ENCODE measurements at regions not wholly inside any gene's neighbourhood (a gene's known extent, or its start where the extent isn't known, plus 50 kb on each side); places are given as distances from the start of the nearest gene placed in this dataset.
"Not testable (repeated sequence)": the region's sequence is repeated elsewhere in the genome, so short reads cannot be mapped to it uniquely, and the experiment has no call there.

DNA sequence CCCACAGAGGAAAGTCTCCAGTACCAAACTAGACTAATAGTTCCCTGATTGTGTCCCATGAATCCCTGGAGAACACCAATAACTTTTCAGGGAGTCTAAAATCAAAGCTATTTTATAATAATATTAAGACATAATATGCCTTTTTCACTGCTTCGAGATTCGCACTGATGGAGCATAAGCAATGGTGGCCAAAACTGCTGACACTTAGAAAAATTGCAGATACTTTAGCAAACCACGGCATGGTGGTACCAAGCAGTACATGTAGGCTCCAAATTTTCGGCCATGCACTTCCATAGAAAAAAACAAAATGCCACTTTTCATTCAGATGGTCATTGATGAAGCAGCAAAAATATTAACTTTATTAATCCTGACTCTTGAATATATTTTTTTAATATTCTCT is 100.3 kb upstream of the PCSK1 start:
- Histone ChIP-seq H3K27me3 (replicated peaks; ENCODE audit: control insufficient read depth, insufficient read depth, low read length) (no peaks in the 10 kb centered on the region), H3K36me3 (ENCODE audit: control insufficient read depth, insufficient read depth, low read length) (no peaks in the 10 kb centered on the region), H3K4me3 (replicated peaks; ENCODE audit: low read depth, low read length) (no peak overlapping the region)
- TF ChIP-seq, protein P1, sequence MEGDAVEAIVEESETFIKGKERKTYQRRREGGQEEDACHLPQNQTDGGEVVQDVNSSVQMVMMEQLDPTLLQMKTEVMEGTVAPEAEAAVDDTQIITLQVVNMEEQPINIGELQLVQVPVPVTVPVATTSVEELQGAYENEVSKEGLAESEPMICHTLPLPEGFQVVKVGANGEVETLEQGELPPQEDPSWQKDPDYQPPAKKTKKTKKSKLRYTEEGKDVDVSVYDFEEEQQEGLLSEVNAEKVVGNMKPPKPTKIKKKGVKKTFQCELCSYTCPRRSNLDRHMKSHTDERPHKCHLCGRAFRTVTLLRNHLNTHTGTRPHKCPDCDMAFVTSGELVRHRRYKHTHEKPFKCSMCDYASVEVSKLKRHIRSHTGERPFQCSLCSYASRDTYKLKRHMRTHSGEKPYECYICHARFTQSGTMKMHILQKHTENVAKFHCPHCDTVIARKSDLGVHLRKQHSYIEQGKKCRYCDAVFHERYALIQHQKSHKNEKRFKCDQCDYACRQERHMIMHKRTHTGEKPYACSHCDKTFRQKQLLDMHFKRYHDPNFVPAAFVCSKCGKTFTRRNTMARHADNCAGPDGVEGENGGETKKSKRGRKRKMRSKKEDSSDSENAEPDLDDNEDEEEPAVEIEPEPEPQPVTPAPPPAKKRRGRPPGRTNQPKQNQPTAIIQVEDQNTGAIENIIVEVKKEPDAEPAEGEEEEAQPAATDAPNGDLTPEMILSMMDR (IDR thresholded peaks at IDR 0.05; ENCODE audit: insufficient read depth, low read length, poor library complexity, severe bottlenecking): no peak
- DNase-seq (ENCODE audit: extremely low read depth, insufficient read length): no peak

DNA sequence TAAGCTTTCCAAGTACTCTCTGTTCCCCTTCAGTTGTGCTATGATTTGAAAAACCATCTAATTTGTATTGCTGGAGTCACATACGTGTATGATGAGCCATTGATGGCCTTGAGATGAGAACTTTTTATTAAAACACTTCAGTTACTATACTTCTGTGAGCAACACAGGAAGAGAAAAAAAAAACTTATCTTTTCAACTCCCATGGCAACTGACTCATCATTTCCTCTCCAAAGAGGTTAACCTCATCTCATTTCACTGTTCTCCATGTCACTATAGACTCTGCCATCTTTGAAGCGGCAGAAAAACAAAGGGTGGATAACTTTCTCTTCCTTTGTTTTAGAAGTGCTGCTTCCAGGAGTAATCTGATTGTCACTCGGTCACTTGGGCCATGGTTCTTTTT is 104.3 kb upstream of the PCSK1 start:
- no peak for DNase-seq (ENCODE audit: extremely low read depth, insufficient read length)
- no peaks in the 10 kb centered on the region for H3K27me3 ChIP-seq (replicated peaks; ENCODE audit: control insufficient read depth, insufficient read depth, low read length)
- no peaks in the 10 kb centered on the region for H3K36me3 ChIP-seq (ENCODE audit: control insufficient read depth, insufficient read depth, low read length)
- no peak overlapping the region for H3K4me3 ChIP-seq (replicated peaks; ENCODE audit: low read depth, low read length)
- TF ChIP-seq, protein P1 (IDR thresholded peaks at IDR 0.05; ENCODE audit: insufficient read depth, low read length, poor library complexity, severe bottlenecking): no peak

DNA sequence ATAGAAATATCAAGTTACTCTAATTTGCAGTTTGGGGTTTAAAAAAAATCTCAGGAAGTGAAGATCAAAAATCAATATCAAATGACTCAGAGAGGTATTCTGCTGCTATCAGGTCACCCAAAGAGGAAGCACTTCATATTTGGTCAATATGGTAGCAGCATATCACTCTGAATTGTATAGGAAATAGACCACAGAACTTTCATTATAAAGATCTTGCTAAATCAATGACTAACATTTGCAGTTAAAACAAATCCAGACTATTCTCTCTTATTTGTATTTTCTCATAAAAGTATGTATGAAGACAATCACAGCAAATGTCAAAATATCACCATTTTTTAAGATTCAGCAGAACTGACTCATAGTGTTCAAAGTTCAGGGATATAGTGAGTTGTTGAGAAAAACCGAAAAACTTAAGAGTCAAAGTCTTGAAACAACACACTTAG is 105.8 kb upstream of the PCSK1 start:
- Histone ChIP-seq H3K36me3 (ENCODE audit: control insufficient read depth, insufficient read depth, low read length) (no peaks in the 10 kb centered on the region), H3K27me3 (replicated peaks; ENCODE audit: control insufficient read depth, insufficient read depth, low read length) (no peaks in the 10 kb centered on the region), H3K4me3 (replicated peaks; ENCODE audit: low read depth, low read length) (no peak overlapping the region)
- DNase-seq (ENCODE audit: extremely low read depth, insufficient read length): no peak
- TF ChIP-seq, protein P1 (IDR thresholded peaks at IDR 0.05; ENCODE audit: insufficient read depth, low read length, poor library complexity, severe bottlenecking): no peak

DNA sequence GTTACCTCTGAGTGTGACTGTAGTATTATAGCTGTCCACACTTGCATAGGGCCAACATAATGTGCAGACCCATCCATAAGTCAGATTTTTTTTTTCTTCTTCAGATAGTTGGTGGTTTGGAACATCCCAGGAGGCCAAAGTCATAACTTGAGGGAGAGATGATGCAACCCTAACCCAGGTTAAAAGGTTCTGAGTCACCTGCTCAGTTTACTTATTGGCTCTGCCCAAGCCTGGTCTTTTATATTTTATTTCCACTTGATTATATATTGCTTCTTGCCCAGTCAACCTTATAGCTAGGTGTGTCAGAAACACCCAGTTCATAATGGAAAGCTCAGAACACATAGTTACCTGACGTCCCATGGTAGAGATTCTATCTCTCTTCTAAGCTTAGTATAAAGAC is 113.1 kb upstream of the PCSK1 start:
- no peak for DNase-seq (ENCODE audit: extremely low read depth, insufficient read length)
- no peaks in the 10 kb centered on the region for H3K36me3 ChIP-seq (ENCODE audit: control insufficient read depth, insufficient read depth, low read length)
- H3K4me3 ChIP-seq (replicated peaks; ENCODE audit: low read depth, low read length): no peak overlapping the region
- TF ChIP-seq, protein P1 (IDR thresholded peaks at IDR 0.05; ENCODE audit: insufficient read depth, low read length, poor library complexity, severe bottlenecking): no peak
- H3K27me3 ChIP-seq (replicated peaks; ENCODE audit: control insufficient read depth, insufficient read depth, low read length): no peaks in the 10 kb centered on the region; the same call in 1 of the 2 replicates

DNA sequence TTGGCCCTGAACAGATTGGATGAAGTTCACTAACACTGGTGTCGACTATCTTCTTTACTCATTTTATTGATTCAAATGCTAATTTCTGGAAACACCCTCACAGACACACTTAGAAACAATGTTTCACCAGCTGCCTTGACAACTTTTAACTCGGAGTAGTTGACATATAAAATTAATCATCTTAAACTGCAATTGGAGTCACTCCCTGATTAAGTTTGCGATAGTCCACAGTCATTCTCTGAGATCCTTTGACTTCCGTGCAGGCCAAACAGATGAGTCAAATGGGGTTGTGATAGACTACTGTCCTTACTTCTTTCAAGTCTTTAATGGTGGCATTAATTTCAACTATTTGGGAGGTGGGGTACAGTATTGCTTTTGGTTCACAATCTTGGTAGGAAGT is 114.4 kb upstream of the PCSK1 start:
- TF ChIP-seq, protein P1 (IDR thresholded peaks at IDR 0.05; ENCODE audit: insufficient read depth, low read length, poor library complexity, severe bottlenecking): no peak
- no peaks in the 10 kb centered on the region for H3K36me3 ChIP-seq (ENCODE audit: control insufficient read depth, insufficient read depth, low read length)
- no peak for DNase-seq (ENCODE audit: extremely low read depth, insufficient read length)
- H3K4me3 ChIP-seq (replicated peaks; ENCODE audit: low read depth, low read length): no peak overlapping the region
- no peaks in the 10 kb centered on the region; the same call in 1 of the 2 replicates for H3K27me3 ChIP-seq (replicated peaks; ENCODE audit: control insufficient read depth, insufficient read depth, low read length)

DNA sequence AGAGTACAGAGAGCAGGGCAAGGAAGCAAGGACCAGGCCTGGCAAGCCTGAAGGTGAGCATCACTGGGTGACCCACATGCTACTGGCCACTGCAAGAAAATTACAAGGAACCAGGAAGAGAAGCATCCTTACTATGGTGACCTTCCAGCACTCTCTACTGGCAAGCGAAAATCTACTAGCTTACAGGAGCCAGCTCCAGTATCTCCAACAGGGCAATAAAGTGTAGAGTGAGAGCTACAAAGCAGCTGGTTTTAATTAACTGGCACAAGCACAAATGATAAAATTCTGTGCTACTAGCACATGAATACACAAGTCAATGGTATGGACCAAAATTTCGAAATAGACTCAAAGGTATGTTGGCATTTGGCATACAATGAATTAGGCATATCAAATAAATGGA is 113.3 kb upstream of the CAST start:
- no peak for DNase-seq (ENCODE audit: extremely low read depth, insufficient read length)
- TF ChIP-seq, protein P1 (IDR thresholded peaks at IDR 0.05; ENCODE audit: insufficient read depth, low read length, poor library complexity, severe bottlenecking): no peak

DNA sequence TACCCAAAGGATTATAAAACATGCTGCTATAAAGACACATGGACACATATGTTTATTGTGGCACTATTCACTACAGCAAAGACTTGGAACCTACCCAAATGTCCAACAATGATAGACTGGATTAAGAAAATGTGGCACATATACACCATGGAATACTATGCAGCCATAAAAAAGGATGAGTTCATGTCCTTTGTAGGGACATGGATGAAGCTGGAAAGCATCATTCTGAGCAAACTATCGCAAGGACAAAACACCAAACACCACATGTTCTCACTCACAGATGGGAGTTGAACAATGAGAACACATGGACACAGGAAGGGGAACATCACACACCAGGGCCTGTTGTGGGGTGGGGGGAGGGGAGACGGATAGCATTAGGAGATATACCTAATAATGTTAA is 101.3 kb upstream of the CAST start:
- H3K4me3 ChIP-seq (replicated peaks; ENCODE audit: low read depth, low read length); DNase-seq (ENCODE audit: extremely low read depth, insufficient read length); H3K27me3 ChIP-seq (replicated peaks; ENCODE audit: control insufficient read depth, insufficient read depth, low read length); H3K36me3 ChIP-seq (ENCODE audit: control insufficient read depth, insufficient read depth, low read length): not testable (repeated sequence)

More for the DNA sequence above, 113.3 kb upstream of the CAST start:
- H3K4me3 ChIP-seq (replicated peaks; ENCODE audit: low read depth, low read length): no peak overlapping the region
- no peaks in the 10 kb centered on the region; the same call in 1 of the 2 replicates for H3K27me3 ChIP-seq (replicated peaks; ENCODE audit: control insufficient read depth, insufficient read depth, low read length)
- no peaks in the 10 kb centered on the region for H3K36me3 ChIP-seq (ENCODE audit: control insufficient read depth, insufficient read depth, low read length)

Data from GM06990 (cell line).